ENCODE measurements at regions not wholly inside any gene's neighbourhood (a gene's known extent, or its start where the extent isn't known, plus 50 kb on each side); places are given as distances from the start of the nearest gene placed in this dataset.

GRCh38 chr2:128988967-128989366 lies 670.3 kb upstream of the HS6ST1 start:
- H3K4me1 ChIP-seq (ENCODE audit: control insufficient read depth in 2 of 2, insufficient read depth in 2 of 2, low read length in 1 of 2): peaks cover 2 to 16% of the 10 kb centered on the region in 2 donors
- no peak overlapping the region for H3K27ac ChIP-seq (ENCODE audit: low read depth in 2 of 2, low read length in 1 of 2)
- H3K36me3 ChIP-seq (ENCODE audit: control insufficient read depth in 2 of 2, insufficient read depth in 2 of 2, low read length in 1 of 2): no peaks in the 10 kb centered on the region
- no peaks in the 10 kb centered on the region for H3K9me3 ChIP-seq (ENCODE audit: control insufficient read depth in 2 of 2, insufficient read depth in 1 of 2, low read depth in 1 of 2, low read length in 1 of 2)
- 81 to 82% methylated on average over 6 of the region's 6 CpGs for WGBS, 2 donors
- H3K4me3 ChIP-seq (ENCODE audit: low read depth in 1 of 2, low read length in 2 of 2): no peak overlapping the region
- no peaks in the 10 kb centered on the region for H3K27me3 ChIP-seq (ENCODE audit: control insufficient read depth in 1 of 2, insufficient read depth in 2 of 2, low read length in 2 of 2)

GRCh38 chr2:128995086-128995485 lies 676.4 kb upstream of the HS6ST1 start:
- H3K27ac ChIP-seq (ENCODE audit: low read depth in 2 of 2, low read length in 1 of 2): no peak overlapping the region
- H3K4me1 ChIP-seq (ENCODE audit: control insufficient read depth in 2 of 2, insufficient read depth in 2 of 2, low read length in 1 of 2): no peaks in the 10 kb centered on the region
- WGBS, 2 donors: 95 to 96% methylated on average over 4 of the region's 4 CpGs
- no peaks in the 10 kb centered on the region for H3K9me3 ChIP-seq (ENCODE audit: control insufficient read depth in 2 of 2, insufficient read depth in 1 of 2, low read depth in 1 of 2, low read length in 1 of 2)
- no peaks in the 10 kb centered on the region for H3K36me3 ChIP-seq (ENCODE audit: control insufficient read depth in 2 of 2, insufficient read depth in 2 of 2, low read length in 1 of 2)
- H3K27me3 ChIP-seq (ENCODE audit: control insufficient read depth in 1 of 2, insufficient read depth in 2 of 2, low read length in 2 of 2): no peaks in the 10 kb centered on the region
- H3K4me3 ChIP-seq (ENCODE audit: low read depth in 1 of 2, low read length in 2 of 2): no peak overlapping the region

- Histone ChIP-seq H3K27me3 (ENCODE audit: control insufficient read depth in 1 of 2, insufficient read depth in 2 of 2, low read length in 2 of 2) (no peaks in the 10 kb centered on the region), H3K9me3 (ENCODE audit: control insufficient read depth in 2 of 2, insufficient read depth in 1 of 2, low read depth in 1 of 2, low read length in 1 of 2) (no peaks in the 10 kb centered on the region), H3K4me1 (ENCODE audit: control insufficient read depth in 2 of 2, insufficient read depth in 2 of 2, low read length in 1 of 2) (no peaks in the 10 kb centered on the region), H3K4me3 (ENCODE audit: low read depth in 1 of 2, low read length in 2 of 2) (no peak overlapping the region), H3K36me3 (ENCODE audit: control insufficient read depth in 2 of 2, insufficient read depth in 2 of 2, low read length in 1 of 2) (no peaks in the 10 kb centered on the region), H3K27ac (ENCODE audit: low read depth in 2 of 2, low read length in 1 of 2) (no peak overlapping the region)
- 90 to 93% methylated on average over 4 of the region's 4 CpGs for WGBS, 2 donors
Measured at GRCh38 chr2:128996078-128996477, 677.4 kb upstream of the HS6ST1 start.

- H3K9me3 ChIP-seq (ENCODE audit: control insufficient read depth in 2 of 2, insufficient read depth in 1 of 2, low read depth in 1 of 2, low read length in 1 of 2): no peaks in the 10 kb centered on the region
- H3K4me1 ChIP-seq (ENCODE audit: control insufficient read depth in 2 of 2, insufficient read depth in 2 of 2, low read length in 1 of 2): no peaks in the 10 kb centered on the region
- WGBS, 2 donors: 79 to 85% methylated on average over 5 of the region's 5 CpGs
- H3K36me3 ChIP-seq (ENCODE audit: control insufficient read depth in 2 of 2, insufficient read depth in 2 of 2, low read length in 1 of 2): no peaks in the 10 kb centered on the region
- H3K4me3 ChIP-seq (ENCODE audit: low read depth in 1 of 2, low read length in 2 of 2): no peak overlapping the region
- no peaks in the 10 kb centered on the region for H3K27me3 ChIP-seq (ENCODE audit: control insufficient read depth in 1 of 2, insufficient read depth in 2 of 2, low read length in 2 of 2)
- H3K27ac ChIP-seq (ENCODE audit: low read depth in 2 of 2, low read length in 1 of 2): no peak overlapping the region
Measured at GRCh38 chr2:128997166-128997866, 678.6 kb upstream of the HS6ST1 start.

- Histone ChIP-seq H3K27me3 (ENCODE audit: control insufficient read depth in 1 of 2, insufficient read depth in 2 of 2, low read length in 2 of 2) (no peaks in the 10 kb centered on the region), H3K4me1 (ENCODE audit: control insufficient read depth in 2 of 2, insufficient read depth in 2 of 2, low read length in 1 of 2) (no peaks in the 10 kb centered on the region), H3K9me3 (ENCODE audit: control insufficient read depth in 2 of 2, insufficient read depth in 1 of 2, low read depth in 1 of 2, low read length in 1 of 2) (no peaks in the 10 kb centered on the region), H3K4me3 (ENCODE audit: low read depth in 1 of 2, low read length in 2 of 2) (no peak overlapping the region), H3K36me3 (ENCODE audit: control insufficient read depth in 2 of 2, insufficient read depth in 2 of 2, low read length in 1 of 2) (no peaks in the 10 kb centered on the region), H3K27ac (ENCODE audit: low read depth in 2 of 2, low read length in 1 of 2) (no peak overlapping the region)
- 78 to 83% methylated on average over 5 of the region's 5 CpGs for WGBS, 2 donors
Measured at GRCh38 chr2:129001926-129002325, 683.3 kb upstream of the HS6ST1 start.

GRCh38 chr2:129002751-129003150 lies 684.1 kb upstream of the HS6ST1 start:
- Histone ChIP-seq H3K4me1 (ENCODE audit: control insufficient read depth in 2 of 2, insufficient read depth in 2 of 2, low read length in 1 of 2) (no peaks in the 10 kb centered on the region), H3K27ac (ENCODE audit: low read depth in 2 of 2, low read length in 1 of 2) (no peak overlapping the region), H3K9me3 (ENCODE audit: control insufficient read depth in 2 of 2, insufficient read depth in 1 of 2, low read depth in 1 of 2, low read length in 1 of 2) (no peaks in the 10 kb centered on the region), H3K36me3 (ENCODE audit: control insufficient read depth in 2 of 2, insufficient read depth in 2 of 2, low read length in 1 of 2) (no peaks in the 10 kb centered on the region), H3K27me3 (ENCODE audit: control insufficient read depth in 1 of 2, insufficient read depth in 2 of 2, low read length in 2 of 2) (no peaks in the 10 kb centered on the region), H3K4me3 (ENCODE audit: low read depth in 1 of 2, low read length in 2 of 2) (no peak overlapping the region)
- 87 to 89% methylated on average over 3 of the region's 3 CpGs for WGBS, 2 donors

GRCh38 chr2:129004485-129004884 lies 685.8 kb upstream of the HS6ST1 start:
- 62 to 75% methylated on average over 5 of the region's 5 CpGs for WGBS, 2 donors
- no peaks in the 10 kb centered on the region for H3K9me3 ChIP-seq (ENCODE audit: control insufficient read depth in 2 of 2, insufficient read depth in 1 of 2, low read depth in 1 of 2, low read length in 1 of 2)
- peaks cover 0 to 7% of the 10 kb centered on the region in 2 donors for H3K4me1 ChIP-seq (ENCODE audit: control insufficient read depth in 2 of 2, insufficient read depth in 2 of 2, low read length in 1 of 2)
- H3K27me3 ChIP-seq (ENCODE audit: control insufficient read depth in 1 of 2, insufficient read depth in 2 of 2, low read length in 2 of 2): no peaks in the 10 kb centered on the region
- H3K36me3 ChIP-seq (ENCODE audit: control insufficient read depth in 2 of 2, insufficient read depth in 2 of 2, low read length in 1 of 2): no peaks in the 10 kb centered on the region
- no peak overlapping the region for H3K4me3 ChIP-seq (ENCODE audit: low read depth in 1 of 2, low read length in 2 of 2)
- H3K27ac ChIP-seq (ENCODE audit: low read depth in 2 of 2, low read length in 1 of 2): no peak overlapping the region

- 88 to 89% methylated on average over 4 of the region's 4 CpGs for WGBS, 2 donors
- no peak overlapping the region for H3K27ac ChIP-seq (ENCODE audit: low read depth in 2 of 2, low read length in 1 of 2)
- H3K4me3 ChIP-seq (ENCODE audit: low read depth in 1 of 2, low read length in 2 of 2): no peak overlapping the region
- H3K9me3 ChIP-seq (ENCODE audit: control insufficient read depth in 2 of 2, insufficient read depth in 1 of 2, low read depth in 1 of 2, low read length in 1 of 2): no peaks in the 10 kb centered on the region
- H3K4me1 ChIP-seq (ENCODE audit: control insufficient read depth in 2 of 2, insufficient read depth in 2 of 2, low read length in 1 of 2): peaks cover 0 to 7% of the 10 kb centered on the region in 2 donors
- no peaks in the 10 kb centered on the region for H3K27me3 ChIP-seq (ENCODE audit: control insufficient read depth in 1 of 2, insufficient read depth in 2 of 2, low read length in 2 of 2)
- no peaks in the 10 kb centered on the region for H3K36me3 ChIP-seq (ENCODE audit: control insufficient read depth in 2 of 2, insufficient read depth in 2 of 2, low read length in 1 of 2)
Measured at GRCh38 chr2:129004940-129005490, 686.3 kb upstream of the HS6ST1 start.

- Histone ChIP-seq H3K4me1 (ENCODE audit: control insufficient read depth in 2 of 2, insufficient read depth in 2 of 2, low read length in 1 of 2) (peaks cover 0 to 7% of the 10 kb centered on the region in 2 donors), H3K27me3 (ENCODE audit: control insufficient read depth in 1 of 2, insufficient read depth in 2 of 2, low read length in 2 of 2) (no peaks in the 10 kb centered on the region), H3K27ac (ENCODE audit: low read depth in 2 of 2, low read length in 1 of 2) (no peak overlapping the region), H3K36me3 (ENCODE audit: control insufficient read depth in 2 of 2, insufficient read depth in 2 of 2, low read length in 1 of 2) (no peaks in the 10 kb centered on the region), H3K9me3 (ENCODE audit: control insufficient read depth in 2 of 2, insufficient read depth in 1 of 2, low read depth in 1 of 2, low read length in 1 of 2) (no peaks in the 10 kb centered on the region), H3K4me3 (ENCODE audit: low read depth in 1 of 2, low read length in 2 of 2) (no peak overlapping the region)
- 69 to 71% methylated on average over 19 of the region's 19 CpGs for WGBS, 2 donors
Measured at GRCh38 chr2:129006135-129006886, 687.6 kb upstream of the HS6ST1 start.
